ENCODE measurements at regions not wholly inside any gene's neighbourhood (a gene's known extent, or its start where the extent isn't known, plus 50 kb on each side); places are given as distances from the start of the nearest gene placed in this dataset.

GRCh38 chr16:9521749-9522370, 430.4 kb downstream of the HAPSTR1 start:
- no peak for TF ChIP-seq CTCF (IDR thresholded peaks at IDR 0.05)
- TF ChIP-seq POLR2AphosphoS5 (IDR thresholded peaks at IDR 0.05): no peak
- TF ChIP-seq POLR2A (IDR thresholded peaks at IDR 0.05): no peak
